Bronchial epithelial cell (primary cell): ENCODE measurements at regions not wholly inside any gene's neighbourhood (a gene's known extent, or its start where the extent isn't known, plus 50 kb on each side); places are given as distances from the start of the nearest gene placed in this dataset.

Experiments used
- DNase-seq: peaks from one replicate; pipeline ENCODE4 v3.0.0-alpha.2; 2010; ENCODE audit warnings: low read depth
- FAIRE-seq: peaks from 2 replicates; lab custom pipeline; 2011; peaks lifted over from hg19 to GRCh38; lab: Jason Lieb, UNC
- H3K27me3 ChIP-seq: 2 replicates; pipeline ENCODE4 v1.5.1; 2011; ENCODE audit warnings: low read length; ENCODE audit not compliant: control insufficient read depth, insufficient read depth
- H3K36me3 ChIP-seq: 2 replicates; pipeline ENCODE4 v1.5.1; 2011; ENCODE audit warnings: low read length; ENCODE audit not compliant: control insufficient read depth, insufficient read depth
- H3K4me3 ChIP-seq: 2 replicates; pipeline ENCODE4 v1.5.1; 2011; ENCODE audit warnings: mild to moderate bottlenecking, low read depth, low read length, control low read depth
- TF ChIP-seq, protein P1 (sequence below): IDR thresholded peaks from 2 replicates; pipeline ENCODE4 v1.5.1; 2011; ENCODE audit warnings: mild to moderate bottlenecking, moderate library complexity, low read length, control low read depth, inconsistent platforms; ENCODE audit not compliant: insufficient read depth, severe bottlenecking

GRCh38 chr6:19782588-19782987 is 54.6 kb upstream of the ID4 start:
- DNase-seq (no peak), FAIRE-seq (no peak)
- no peaks in the 10 kb centered on the region for H3K27me3 ChIP-seq
- no peaks in the 10 kb centered on the region for H3K36me3 ChIP-seq
- TF ChIP-seq, protein P1, sequence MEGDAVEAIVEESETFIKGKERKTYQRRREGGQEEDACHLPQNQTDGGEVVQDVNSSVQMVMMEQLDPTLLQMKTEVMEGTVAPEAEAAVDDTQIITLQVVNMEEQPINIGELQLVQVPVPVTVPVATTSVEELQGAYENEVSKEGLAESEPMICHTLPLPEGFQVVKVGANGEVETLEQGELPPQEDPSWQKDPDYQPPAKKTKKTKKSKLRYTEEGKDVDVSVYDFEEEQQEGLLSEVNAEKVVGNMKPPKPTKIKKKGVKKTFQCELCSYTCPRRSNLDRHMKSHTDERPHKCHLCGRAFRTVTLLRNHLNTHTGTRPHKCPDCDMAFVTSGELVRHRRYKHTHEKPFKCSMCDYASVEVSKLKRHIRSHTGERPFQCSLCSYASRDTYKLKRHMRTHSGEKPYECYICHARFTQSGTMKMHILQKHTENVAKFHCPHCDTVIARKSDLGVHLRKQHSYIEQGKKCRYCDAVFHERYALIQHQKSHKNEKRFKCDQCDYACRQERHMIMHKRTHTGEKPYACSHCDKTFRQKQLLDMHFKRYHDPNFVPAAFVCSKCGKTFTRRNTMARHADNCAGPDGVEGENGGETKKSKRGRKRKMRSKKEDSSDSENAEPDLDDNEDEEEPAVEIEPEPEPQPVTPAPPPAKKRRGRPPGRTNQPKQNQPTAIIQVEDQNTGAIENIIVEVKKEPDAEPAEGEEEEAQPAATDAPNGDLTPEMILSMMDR, result no peak
- no peak overlapping the region for H3K4me3 ChIP-seq
